ENCODE measurements at regions not wholly inside any gene's neighbourhood (a gene's known extent, or its start where the extent isn't known, plus 50 kb on each side); places are given as distances from the start of the nearest gene placed in this dataset.
A peak's percentile ranks its signal among the peaks of the same experiment; 100 is the strongest.
"Not testable (repeated sequence)": the region's sequence is repeated elsewhere in the genome, so short reads cannot be mapped to it uniquely, and the experiment has no call there.

- DNase-seq: no peak
- WGBS, 2 donors: 81 to 84% methylated on average over 3 of the region's 3 CpGs
- intact Hi-C loops (cut with DNase I): no loop called here
- H3K9me3 ChIP-seq: no peaks in the 10 kb centered on the region
- peaks cover 0 to 3% (median 0%) of the 10 kb centered on the region in 3 donors for H3K27me3 ChIP-seq
- H3K27ac ChIP-seq: no peak overlapping the region
- H3K4me1 ChIP-seq: no peaks in the 10 kb centered on the region
- no peaks in the 10 kb centered on the region for H3K36me3 ChIP-seq
- TF ChIP-seq CTCF (IDR thresholded peaks at IDR 0.05) (no peak), POLR2AphosphoS5 (IDR thresholded peaks at IDR 0.05) (no peak), EP300 (IDR thresholded peaks at IDR 0.05) (no peak), POLR2A (IDR thresholded peaks at IDR 0.05) (no peak)
- no peak overlapping the region for H3K4me3 ChIP-seq
Observed at GRCh38 chr17:34478244-34478643, 101.1 kb upstream of the TMEM132E start.

GRCh38 chr17:34475296-34475695 is 104.1 kb upstream of the TMEM132E start:
- no peaks in the 10 kb centered on the region for H3K36me3 ChIP-seq
- no peak for TF ChIP-seq POLR2A (IDR thresholded peaks at IDR 0.05)
- H3K4me3 ChIP-seq: no peak overlapping the region
- no peak overlapping the region for H3K27ac ChIP-seq
- no peaks in the 10 kb centered on the region for H3K27me3 ChIP-seq
- H3K9me3 ChIP-seq: no peaks in the 10 kb centered on the region
- no peaks in the 10 kb centered on the region for H3K4me1 ChIP-seq
- intact Hi-C loops (cut with DNase I): no loop called here
- DNase-seq: no peak
- WGBS, 2 donors: 81 to 88% methylated on average over 4 of the region's 4 CpGs

- WGBS, 2 donors: 41 to 62% methylated on average over 2 of the region's 2 CpGs
- intact Hi-C loops (cut with DNase I): no loop called here
- H3K9me3 ChIP-seq: no peaks in the 10 kb centered on the region
Observed at GRCh38 chr17:34474706-34475105, 104.7 kb upstream of the TMEM132E start.

GRCh38 chr17:34472363-34472762 is 107.0 kb upstream of the TMEM132E start:
- TF ChIP-seq POLR2A (IDR thresholded peaks at IDR 0.05) (no peak), CTCF (IDR thresholded peaks at IDR 0.05) (no peak), POLR2AphosphoS5 (IDR thresholded peaks at IDR 0.05) (no peak), EP300 (IDR thresholded peaks at IDR 0.05) (no peak)
- no peaks in the 10 kb centered on the region for H3K9me3 ChIP-seq
- H3K4me1 ChIP-seq: no peaks in the 10 kb centered on the region
- DNase-seq: no peak
- WGBS, 2 donors: 80 to 84% methylated on average over 1 of the region's 1 CpG
- intact Hi-C loops (cut with DNase I): no loop called here
- H3K27ac ChIP-seq: no peak overlapping the region
- H3K27me3 ChIP-seq: no peaks in the 10 kb centered on the region
- no peak overlapping the region for H3K4me3 ChIP-seq
- H3K36me3 ChIP-seq: no peaks in the 10 kb centered on the region

More at GRCh38 chr17:34474706-34475105, 104.7 kb upstream of the TMEM132E start:
- H3K36me3 ChIP-seq: no peaks in the 10 kb centered on the region
- H3K27ac ChIP-seq: no peak overlapping the region
- DNase-seq: peak; percentile 34
- H3K4me3 ChIP-seq: no peak overlapping the region
- no peaks in the 10 kb centered on the region for H3K27me3 ChIP-seq
- TF ChIP-seq CTCF (IDR thresholded peaks at IDR 0.05) (no peak), EP300 (IDR thresholded peaks at IDR 0.05) (no peak), POLR2AphosphoS5 (IDR thresholded peaks at IDR 0.05) (no peak), POLR2A (IDR thresholded peaks at IDR 0.05) (no peak)
- no peaks in the 10 kb centered on the region for H3K4me1 ChIP-seq

GRCh38 chr17:34471278-34471677 is 108.1 kb upstream of the TMEM132E start:
- H3K9me3 ChIP-seq; H3K4me3 ChIP-seq; H3K27me3 ChIP-seq; H3K27ac ChIP-seq; intact Hi-C loops (cut with DNase I); DNase-seq; H3K36me3 ChIP-seq; H3K4me1 ChIP-seq: not testable (repeated sequence)
- 38 to 63% methylated on average over 4 of the region's 4 CpGs for WGBS, 2 donors

- 60 to 63% methylated on average over 8 of the region's 8 CpGs for WGBS, 2 donors
- Histone ChIP-seq H3K4me3 (no peak overlapping the region), H3K27ac (no peak overlapping the region), H3K27me3 (peaks cover 0 to 12% (median 0%) of the 10 kb centered on the region in 3 donors), H3K9me3 (no peaks in the 10 kb centered on the region), H3K4me1 (no peaks in the 10 kb centered on the region), H3K36me3 (no peaks in the 10 kb centered on the region)
- DNase-seq: peak; percentile 26
- TF ChIP-seq CTCF (IDR thresholded peaks at IDR 0.05) (no peak), POLR2AphosphoS5 (IDR thresholded peaks at IDR 0.05) (no peak), POLR2A (IDR thresholded peaks at IDR 0.05) (no peak), EP300 (IDR thresholded peaks at IDR 0.05) (no peak)
- intact Hi-C loops (cut with DNase I): no loop called here
Observed at GRCh38 chr17:34465789-34466188, 102.8 kb upstream of the CCL1 start.

Measured in sigmoid colon (tissue), 6 donors.